ENCODE measurements at regions not wholly inside any gene's neighbourhood (a gene's known extent, or its start where the extent isn't known, plus 50 kb on each side); places are given as distances from the start of the nearest gene placed in this dataset.

DNA sequence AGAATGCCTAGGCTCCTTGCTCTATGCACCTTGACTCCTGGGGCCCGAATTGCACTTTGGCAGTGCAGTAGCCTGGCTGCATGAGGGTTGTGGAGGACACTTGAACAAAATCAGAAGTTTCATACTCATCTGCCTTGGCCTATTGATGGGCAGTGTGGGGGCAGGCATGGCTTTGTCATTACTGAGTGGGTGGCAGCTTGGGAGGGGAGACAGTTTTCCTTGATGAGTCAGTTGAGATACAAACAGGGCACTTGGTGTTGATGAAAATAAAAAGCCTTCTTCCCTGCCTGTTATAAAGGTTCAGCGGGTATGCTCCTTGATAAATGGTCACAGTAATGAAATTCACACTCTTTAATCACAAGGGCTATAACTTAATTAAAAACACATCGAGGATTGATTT lies 126.8 kb upstream of the MAMLD1 start:
- Histone ChIP-seq H3K27me3 (no peaks in the 10 kb centered on the region), H3K4me1 (no peaks in the 10 kb centered on the region), H3K4me3 (no peak overlapping the region), H3K27ac (no peak overlapping the region), H3K36me3 (replicated peaks in 1 of 2; ENCODE audit: insufficient read depth in 1 of 2, low read depth in 2 of 2) (no peaks in the 10 kb centered on the region), H3K9me3 (no peaks in the 10 kb centered on the region)
- no peak for DNase-seq
- TF ChIP-seq POLR2A (IDR thresholded peaks at IDR 0.05): no peak
- TF ChIP-seq, protein P1, sequence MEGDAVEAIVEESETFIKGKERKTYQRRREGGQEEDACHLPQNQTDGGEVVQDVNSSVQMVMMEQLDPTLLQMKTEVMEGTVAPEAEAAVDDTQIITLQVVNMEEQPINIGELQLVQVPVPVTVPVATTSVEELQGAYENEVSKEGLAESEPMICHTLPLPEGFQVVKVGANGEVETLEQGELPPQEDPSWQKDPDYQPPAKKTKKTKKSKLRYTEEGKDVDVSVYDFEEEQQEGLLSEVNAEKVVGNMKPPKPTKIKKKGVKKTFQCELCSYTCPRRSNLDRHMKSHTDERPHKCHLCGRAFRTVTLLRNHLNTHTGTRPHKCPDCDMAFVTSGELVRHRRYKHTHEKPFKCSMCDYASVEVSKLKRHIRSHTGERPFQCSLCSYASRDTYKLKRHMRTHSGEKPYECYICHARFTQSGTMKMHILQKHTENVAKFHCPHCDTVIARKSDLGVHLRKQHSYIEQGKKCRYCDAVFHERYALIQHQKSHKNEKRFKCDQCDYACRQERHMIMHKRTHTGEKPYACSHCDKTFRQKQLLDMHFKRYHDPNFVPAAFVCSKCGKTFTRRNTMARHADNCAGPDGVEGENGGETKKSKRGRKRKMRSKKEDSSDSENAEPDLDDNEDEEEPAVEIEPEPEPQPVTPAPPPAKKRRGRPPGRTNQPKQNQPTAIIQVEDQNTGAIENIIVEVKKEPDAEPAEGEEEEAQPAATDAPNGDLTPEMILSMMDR (IDR thresholded peaks at IDR 0.05): no peak
- 87 to 90% methylated on average over 3 of the region's 3 CpGs for WGBS, 2 donors
- intact Hi-C loops (cut with DNase I): no loop called here
- no peak for ATAC-seq

DNA sequence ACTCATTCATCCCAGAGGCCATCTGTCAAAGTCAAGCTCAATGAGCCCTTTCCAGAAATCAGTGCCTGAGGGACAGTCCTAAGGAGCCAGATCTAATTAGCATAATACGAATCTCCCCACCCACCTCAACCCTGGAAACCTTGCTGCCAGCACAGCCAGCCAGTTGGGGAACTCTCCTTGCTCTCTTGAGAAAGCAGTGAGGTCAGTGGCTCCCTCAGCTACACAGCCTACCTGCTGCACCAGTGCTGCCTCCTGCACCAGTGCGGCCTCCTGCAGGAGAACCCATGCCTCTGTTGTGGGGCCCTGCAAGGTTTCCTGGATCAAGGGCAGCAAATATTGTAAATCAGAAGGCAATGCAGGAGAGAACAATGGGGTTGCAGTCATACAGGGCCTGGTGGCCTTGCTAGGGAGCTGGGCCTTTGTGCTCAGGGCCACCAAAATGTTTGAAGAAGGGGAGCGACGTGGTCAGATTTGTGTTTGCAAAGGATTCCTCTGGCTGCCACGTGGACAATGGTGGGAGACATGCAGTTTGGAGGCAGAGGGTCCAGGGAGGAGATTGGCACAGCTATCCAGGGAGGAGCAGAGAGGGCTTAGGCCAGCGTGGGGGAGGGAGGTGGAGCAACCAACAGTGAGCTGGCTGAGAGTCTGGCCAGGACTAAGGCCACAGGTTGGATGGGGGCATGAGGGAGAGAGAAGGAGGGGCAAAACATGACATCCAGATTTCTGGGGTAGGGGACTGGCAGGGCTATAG lies 124.3 kb upstream of the MAMLD1 start:
- no peaks in the 10 kb centered on the region for H3K9me3 ChIP-seq
- no peak overlapping the region for H3K4me3 ChIP-seq
- 39 to 71% methylated on average over 2 to 3 of the region's 6 CpGs for WGBS, 2 donors
- H3K4me1 ChIP-seq: no peaks in the 10 kb centered on the region
- H3K27ac ChIP-seq: no peak overlapping the region
- ATAC-seq: no peak
- intact Hi-C loops (cut with DNase I): no loop called here
- no peaks in the 10 kb centered on the region for H3K27me3 ChIP-seq
- DNase-seq: no peak
- no peaks in the 10 kb centered on the region for H3K36me3 ChIP-seq (replicated peaks in 1 of 2; ENCODE audit: insufficient read depth in 1 of 2, low read depth in 2 of 2)
- TF ChIP-seq, protein P1 (IDR thresholded peaks at IDR 0.05): no peak
- TF ChIP-seq POLR2A (IDR thresholded peaks at IDR 0.05): no peak

- H3K4me3 ChIP-seq: no peak overlapping the region
- DNase-seq: no peak
- H3K36me3 ChIP-seq (replicated peaks in 1 of 2; ENCODE audit: insufficient read depth in 1 of 2, low read depth in 2 of 2): no peaks in the 10 kb centered on the region
- intact Hi-C loops (cut with DNase I): no loop called here
- no peaks in the 10 kb centered on the region for H3K27me3 ChIP-seq
- no peak for TF ChIP-seq POLR2A (IDR thresholded peaks at IDR 0.05)
- TF ChIP-seq, protein P1 (IDR thresholded peaks at IDR 0.05): no peak
- no peaks in the 10 kb centered on the region for H3K4me1 ChIP-seq
- no peak for ATAC-seq
- H3K9me3 ChIP-seq: no peaks in the 10 kb centered on the region
- no peak overlapping the region for H3K27ac ChIP-seq
- 80 to 94% methylated on average over 3 of the region's 4 CpGs for WGBS, 2 donors
These were observed 123.0 kb upstream of the MAMLD1 start for GRCh38 chrX:150239946-150240642.

DNA sequence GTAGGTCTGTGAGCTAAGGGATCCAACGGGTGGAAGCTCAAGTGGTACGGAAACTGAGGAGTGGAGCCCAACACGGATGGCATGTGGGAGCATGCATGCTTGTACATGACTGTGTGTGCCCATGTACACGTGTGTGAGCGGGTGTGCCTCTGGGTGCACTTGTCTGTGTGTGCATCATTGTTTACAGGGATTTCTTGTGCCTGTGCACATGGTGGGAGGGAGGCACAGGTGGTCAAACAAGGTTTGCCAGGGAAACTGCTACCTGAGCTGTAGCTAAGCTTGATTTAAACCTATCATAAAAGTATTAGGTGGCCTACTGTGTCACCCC lies 122.5 kb upstream of the MAMLD1 start:
- Histone ChIP-seq H3K9me3 (no peaks in the 10 kb centered on the region), H3K4me3 (no peak overlapping the region), H3K27me3 (no peaks in the 10 kb centered on the region), H3K36me3 (replicated peaks in 1 of 2; ENCODE audit: insufficient read depth in 1 of 2, low read depth in 2 of 2) (no peaks in the 10 kb centered on the region), H3K4me1 (no peaks in the 10 kb centered on the region), H3K27ac (no peak overlapping the region)
- TF ChIP-seq, protein P1 (IDR thresholded peaks at IDR 0.05): no peak
- no peak for TF ChIP-seq POLR2A (IDR thresholded peaks at IDR 0.05)
- DNase-seq: no peak
- 71 to 80% methylated on average over 3 to 5 of the region's 5 CpGs for WGBS, 2 donors
- no peak for ATAC-seq
- intact Hi-C loops (cut with DNase I): no loop called here
